GM19324 (cell line): ENCODE measurements at regions not wholly inside any gene's neighbourhood (a gene's known extent, or its start where the extent isn't known, plus 50 kb on each side); places are given as distances from the start of the nearest gene placed in this dataset.
A peak's percentile ranks its signal among the peaks of the same experiment; 100 is the strongest.

Experiments used
- ATAC-seq: cut with Tn5 transposase; IDR thresholded peaks from one replicate; pipeline ENCODE4 v1.9.1; 2021; ENCODE audit warnings: mild to moderate bottlenecking, moderate library complexity; ENCODE audit not compliant: unreplicated experiment, low FRiP score

DNA sequence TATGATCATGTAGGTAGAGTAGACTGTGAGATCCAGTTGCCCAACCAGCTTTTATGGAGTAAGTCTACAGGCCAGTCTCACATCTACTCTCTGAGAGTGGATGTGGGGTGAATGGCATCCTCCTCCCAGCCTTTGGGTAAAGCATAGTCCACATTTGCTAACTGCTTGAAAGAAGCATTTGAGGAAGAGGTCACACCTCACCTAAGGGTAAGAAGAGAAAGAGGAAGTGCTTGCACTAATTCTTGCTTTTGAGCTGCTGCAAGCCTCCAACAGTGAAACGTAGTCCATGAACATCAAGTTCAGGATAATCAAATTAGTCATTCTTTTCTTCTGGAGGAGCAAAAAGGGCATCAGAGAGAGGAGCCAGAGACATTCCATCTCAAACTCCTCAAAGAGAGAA lies 93.9 kb upstream of the AGR3 start:
- ATAC-seq: peak; percentile 77

GRCh38 chr7:16978358-16979244 lies 96.8 kb upstream of the AGR3 start:
- ATAC-seq: no peak

- no peak for ATAC-seq
Measured at GRCh38 chr7:16980539-16980938, 98.8 kb upstream of the AGR3 start.

GRCh38 chr7:16982640-16983350 lies 101.0 kb upstream of the AGR3 start:
- no peak for ATAC-seq

DNA sequence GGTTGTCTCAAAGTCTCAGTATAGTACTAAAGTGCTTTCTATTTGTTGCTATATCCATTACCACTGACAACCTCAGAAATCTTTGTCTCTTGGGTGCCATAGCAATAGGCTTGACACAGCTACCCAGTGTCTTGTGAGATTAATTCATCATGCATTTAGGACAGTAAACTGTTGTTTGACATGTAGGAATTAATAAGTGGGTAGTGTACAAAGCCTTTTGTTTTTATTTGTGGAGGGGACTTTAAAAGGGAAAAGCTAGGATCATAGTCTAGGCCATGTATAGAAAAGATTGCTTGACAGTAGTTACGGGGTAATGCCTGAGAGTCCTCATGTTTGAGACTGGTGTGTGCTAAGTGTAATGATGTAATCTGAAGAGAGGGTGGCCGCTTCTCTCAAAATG lies 102.6 kb upstream of the AGR3 start:
- no peak for ATAC-seq

DNA sequence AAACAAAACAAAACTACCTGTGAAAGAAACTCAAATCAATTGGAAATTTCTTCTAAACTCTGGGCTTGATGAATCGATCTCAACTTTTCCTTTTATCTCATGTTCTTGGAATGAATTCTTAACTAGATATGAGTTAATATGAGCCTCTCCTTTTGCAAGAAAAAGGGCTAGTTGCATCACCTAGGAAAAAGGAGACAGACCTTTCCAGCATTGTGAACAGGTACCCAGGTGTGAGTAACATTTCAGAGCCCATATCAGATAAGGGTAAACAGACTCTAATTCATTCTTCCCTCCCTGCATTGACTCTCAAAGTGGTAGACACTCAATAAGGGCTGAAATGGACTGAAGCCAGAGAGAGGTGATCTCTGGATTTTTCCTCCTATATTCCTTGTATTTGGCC lies 103.8 kb upstream of the AGR3 start:
- ATAC-seq: no peak

DNA sequence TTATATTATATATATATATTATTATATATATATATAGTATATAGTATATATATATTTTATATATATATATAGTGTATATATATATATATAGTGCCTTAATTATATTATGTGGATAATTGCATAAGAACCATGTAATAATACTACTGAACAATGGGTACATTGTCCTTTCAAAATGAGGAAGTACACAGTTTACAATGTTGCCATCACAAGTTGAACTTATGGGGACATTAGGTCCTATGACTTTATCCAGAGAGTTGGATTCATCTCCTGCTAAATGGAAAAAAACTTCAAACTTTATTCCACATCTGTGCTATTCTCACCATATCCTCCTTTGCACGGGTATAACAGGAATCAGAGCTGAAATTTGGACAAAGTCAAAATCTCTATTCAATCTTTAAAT lies 105.0 kb upstream of the AGR3 start:
- ATAC-seq: no peak

- ATAC-seq: no peak
Measured at GRCh38 chr7:16989811-16990413, 108.1 kb upstream of the AGR3 start.

DNA sequence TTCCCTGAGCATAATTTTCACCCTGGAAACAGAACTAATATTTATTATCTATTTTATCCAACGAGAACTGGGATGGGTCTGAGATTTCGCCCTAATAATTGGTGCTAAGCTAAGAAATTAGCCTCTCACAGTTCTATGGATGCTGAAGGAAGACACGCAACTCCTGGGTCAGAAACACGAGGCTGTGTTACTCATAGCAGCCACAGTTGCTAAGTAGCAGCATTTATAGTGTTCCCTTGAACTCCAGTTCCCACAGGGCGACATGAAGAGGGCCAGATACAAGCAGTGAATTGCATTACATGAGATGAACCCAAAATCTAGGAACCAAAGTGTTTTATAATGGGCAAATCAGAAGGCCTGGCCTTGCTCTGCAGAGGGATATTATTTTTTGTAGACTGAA lies 109.8 kb upstream of the AGR3 start:
- ATAC-seq: no peak

- no peak for ATAC-seq
Measured at GRCh38 chr7:16993543-16993942, 111.8 kb upstream of the AGR3 start.

DNA sequence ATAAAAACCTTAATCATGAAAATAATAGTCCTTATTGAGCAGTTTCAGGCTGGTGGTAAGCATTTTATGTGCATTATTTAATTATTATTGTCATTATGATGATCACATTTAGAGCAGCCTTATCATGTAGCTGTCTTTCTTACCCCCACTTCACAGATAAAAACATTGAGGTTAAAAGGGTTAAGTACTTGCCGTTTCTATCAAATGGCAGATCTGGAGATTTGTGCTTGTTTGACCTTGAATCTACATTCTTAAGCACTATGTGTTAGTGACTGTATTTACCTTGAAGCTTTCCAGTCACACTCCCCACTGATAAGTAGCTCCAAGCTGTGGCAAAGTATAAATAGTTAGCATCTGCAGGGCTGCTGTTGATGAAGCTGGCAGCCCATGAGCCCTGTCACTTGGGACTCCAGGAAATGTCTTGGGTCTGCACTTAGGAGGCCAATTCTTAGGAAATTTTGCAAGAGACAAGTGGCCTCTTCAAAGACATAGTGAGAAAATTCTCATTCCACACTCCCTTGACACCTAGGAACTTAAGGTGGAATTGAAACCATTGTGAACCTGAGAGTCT lies 116.8 kb upstream of the AGR3 start:
- no peak for ATAC-seq

DNA sequence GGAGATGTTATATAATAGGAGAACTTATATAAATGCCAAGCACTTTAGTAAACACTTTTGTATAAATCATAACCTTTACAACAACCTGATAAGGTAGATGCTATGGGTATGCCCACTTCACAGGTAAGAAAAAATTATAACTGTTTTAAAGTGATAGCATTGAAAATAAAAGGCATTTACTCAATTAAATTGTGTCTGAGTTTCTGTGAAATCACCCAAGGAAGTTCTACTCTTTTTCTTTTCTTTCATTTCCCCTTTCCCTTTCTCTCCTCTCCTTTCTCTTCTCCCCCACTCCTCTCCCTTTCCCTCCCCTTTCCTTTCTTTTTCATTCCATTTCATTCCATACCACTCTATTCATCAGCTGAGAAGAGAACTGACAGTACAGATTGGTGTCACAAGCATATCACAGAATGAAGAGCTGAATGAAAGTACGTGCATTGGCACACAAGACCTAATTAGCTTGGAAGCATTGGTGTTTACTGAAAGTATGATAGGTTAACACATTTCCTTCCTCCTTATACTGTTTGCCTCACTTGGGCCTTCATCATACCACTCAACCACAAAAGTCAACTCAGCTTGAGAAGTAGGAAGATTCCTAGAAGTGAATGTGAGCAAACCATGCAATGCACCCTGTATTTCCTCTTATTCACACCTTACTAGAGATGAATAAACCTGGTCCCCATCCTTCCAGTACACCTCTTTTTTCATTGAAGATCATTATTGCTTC lies 117.9 kb upstream of the AGR3 start:
- no peak for ATAC-seq

- ATAC-seq: no peak
Measured at GRCh38 chr7:17005271-17005670, 123.5 kb upstream of the AGR3 start.

DNA sequence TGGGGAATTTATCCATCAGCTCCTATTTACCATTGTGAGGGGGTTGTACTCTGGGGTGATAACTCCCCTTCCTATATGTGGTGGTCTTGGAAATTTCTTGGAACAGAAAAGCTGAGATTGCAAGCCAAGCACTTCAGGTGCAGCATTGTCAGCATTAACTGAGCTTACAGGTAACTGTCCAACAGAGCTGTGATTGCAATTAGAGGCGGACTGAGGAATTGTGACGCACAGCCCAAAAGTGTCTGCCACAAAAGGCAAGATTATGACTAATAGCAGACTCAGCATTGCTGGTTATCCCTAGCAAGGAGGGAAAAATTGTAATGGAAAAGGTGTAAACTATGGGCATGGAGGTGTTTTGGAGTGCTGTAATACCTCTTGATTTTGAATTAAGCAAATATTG lies 126.1 kb upstream of the AGR3 start:
- ATAC-seq: no peak

DNA sequence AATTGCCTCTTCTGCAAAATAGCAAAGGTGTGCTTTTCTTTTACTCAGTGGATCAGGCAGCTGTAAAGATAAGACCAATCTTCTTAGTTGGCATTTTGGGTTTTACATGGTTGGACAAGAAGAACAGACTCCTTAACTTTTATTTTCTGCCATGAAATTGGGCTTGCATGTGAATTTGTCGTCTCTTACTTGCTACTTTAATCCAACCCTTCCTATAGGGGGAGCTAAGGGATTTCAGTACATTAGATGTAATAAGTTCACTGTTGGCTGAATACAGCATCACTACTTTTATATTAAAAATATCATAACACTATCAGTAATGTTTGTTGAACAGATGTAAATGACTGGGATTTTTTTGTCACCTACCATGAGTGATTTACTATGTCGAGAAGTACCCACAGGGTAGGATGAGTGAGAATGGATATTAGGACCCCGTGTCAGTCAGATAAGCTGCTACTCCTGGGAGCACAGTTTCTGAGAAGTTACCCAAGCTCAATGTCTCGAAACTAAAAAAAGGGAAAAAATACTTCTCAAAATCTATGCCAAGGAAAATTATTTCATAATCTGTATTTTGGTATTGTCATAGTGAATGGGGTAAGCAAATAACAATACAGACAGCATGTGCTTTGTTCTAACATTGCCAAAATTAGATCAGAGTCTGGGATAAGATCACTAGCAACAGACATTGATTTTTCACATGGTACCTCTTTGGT lies 127.4 kb upstream of the AGR3 start:
- no peak for ATAC-seq

DNA sequence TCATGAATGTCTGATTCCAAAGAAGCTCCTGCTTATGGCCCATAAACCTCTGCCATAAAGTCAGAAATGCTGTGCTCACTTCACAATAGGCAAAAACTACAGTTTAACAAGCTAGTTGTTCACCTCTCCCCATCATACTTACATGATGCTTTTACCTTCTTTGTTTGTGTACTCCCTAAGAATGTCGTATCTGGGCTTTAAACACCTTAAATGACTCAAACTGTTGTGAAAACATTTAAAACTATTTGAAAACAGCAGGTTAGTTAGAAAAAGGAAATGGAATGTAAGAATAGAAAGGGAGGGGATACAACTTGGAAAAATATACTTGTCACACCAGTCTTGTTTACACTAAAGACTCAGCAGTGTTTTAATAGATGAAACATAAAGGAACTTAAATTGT lies 128.2 kb upstream of the AGR3 start:
- ATAC-seq: no peak

DNA sequence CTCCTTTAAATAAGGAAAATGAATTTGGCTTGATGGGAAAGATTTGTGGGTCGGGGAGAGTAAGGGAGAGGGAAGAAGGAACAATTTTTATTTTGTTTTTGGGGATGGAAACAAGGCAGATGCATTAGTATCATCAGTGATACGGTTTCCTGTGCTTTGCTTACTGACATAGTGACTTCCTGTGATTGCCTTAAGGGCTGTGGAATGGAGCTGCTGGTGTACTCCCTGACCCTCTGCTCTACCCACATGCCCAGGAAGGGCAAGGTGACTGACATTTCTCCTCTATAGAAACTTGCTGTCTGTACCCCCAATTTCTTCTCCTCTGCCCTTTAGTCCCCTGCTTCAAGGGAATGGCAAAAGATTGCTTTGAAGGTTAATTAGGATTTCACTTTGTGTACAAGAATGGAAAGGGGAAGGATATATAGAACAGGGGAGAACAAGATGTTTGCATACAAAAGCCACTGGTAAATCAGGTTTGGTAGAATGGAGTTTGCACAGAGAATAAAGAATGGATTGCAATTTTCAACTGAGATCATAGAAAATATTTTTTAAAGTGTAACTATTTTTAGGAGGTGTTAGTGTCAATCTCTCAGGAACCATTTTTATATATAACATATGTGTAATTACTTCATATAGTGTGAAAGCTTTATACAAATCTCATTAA lies 129.0 kb upstream of the AGR3 start:
- ATAC-seq: no peak

DNA sequence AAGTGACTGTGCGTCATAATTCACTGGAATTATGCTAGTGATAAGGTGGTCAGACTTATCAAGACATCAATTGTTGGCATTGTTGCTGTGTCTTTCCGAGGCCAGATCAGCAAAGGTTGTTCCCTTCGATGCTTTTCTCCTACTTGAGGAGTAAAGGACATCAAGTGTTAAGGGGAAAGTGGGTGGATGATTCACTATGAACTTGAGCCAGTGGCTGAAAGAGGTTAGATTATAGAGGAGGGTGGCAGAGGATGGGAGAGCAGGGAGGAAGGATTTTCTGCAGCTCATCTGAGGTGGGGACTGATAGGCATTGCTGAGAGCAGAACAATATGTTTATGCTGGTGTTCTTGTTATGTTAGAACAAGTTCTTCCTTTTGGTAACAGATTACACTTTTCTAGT lies 131.4 kb upstream of the AGR3 start:
- no peak for ATAC-seq

GRCh38 chr7:17014686-17015085 lies 132.9 kb upstream of the AGR3 start:
- no peak for ATAC-seq
